ENCODE measurements at regions not wholly inside any gene's neighbourhood (a gene's known extent, or its start where the extent isn't known, plus 50 kb on each side); places are given as distances from the start of the nearest gene placed in this dataset.

- TF ChIP-seq CTCF (IDR thresholded peaks at IDR 0.05) (no peak), POLR2A (IDR thresholded peaks at IDR 0.05) (no peak)
Observed at GRCh38 chr13:61109741-61110140, 305.9 kb downstream of the PCDH20 start.

All from esophagus squamous epithelium (tissue), 4 donors.